Neural progenitor cell (in vitro differentiated cells): ENCODE measurements at regions not wholly inside any gene's neighbourhood (a gene's known extent, or its start where the extent isn't known, plus 50 kb on each side); places are given as distances from the start of the nearest gene placed in this dataset.

ENCODE experiments used
- CTCF ChIP-seq: fragments of 200-600 bp; sonication (generic); IDR thresholded peaks from 2 replicates; pipeline ENCODE4 v1.5.1; 2017; ENCODE audit warnings: antibody characterized with exemption, mild to moderate bottlenecking
- EZH2 ChIP-seq: fragments of 200-600 bp; sonication (generic); IDR thresholded peaks from 2 replicates; pipeline ENCODE4 v1.6.1; 2017; ENCODE audit warnings: antibody characterized with exemption, mild to moderate bottlenecking, moderate library complexity

DNA sequence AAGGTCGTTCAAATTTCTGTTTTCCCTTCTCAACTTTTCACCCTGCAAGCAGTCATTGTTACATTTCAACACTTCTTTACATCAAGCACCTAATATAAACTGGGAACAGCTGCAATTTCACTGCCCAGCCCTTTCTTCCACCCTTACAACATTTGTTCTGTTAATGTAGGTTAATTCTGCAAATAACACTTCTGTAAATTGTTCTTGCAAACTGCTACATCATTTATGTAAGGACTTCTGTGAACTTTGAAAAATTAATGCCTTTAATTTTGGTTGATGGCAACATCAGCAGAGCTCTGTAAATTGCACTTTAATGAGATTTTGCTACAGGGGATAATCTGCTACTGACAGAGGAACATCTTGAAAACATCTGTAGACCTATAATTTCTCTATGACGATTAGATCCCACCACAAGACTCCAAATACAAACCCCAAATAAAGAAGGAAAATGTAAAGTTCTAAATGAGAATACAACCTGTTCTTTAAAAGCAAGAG, 93.5 kb downstream of the ZIC4 start:
- TF ChIP-seq CTCF (no peak), EZH2 (no peak)
